NCI-H69 (cell line): ENCODE measurements at regions not wholly inside any gene's neighbourhood (a gene's known extent, or its start where the extent isn't known, plus 50 kb on each side); places are given as distances from the start of the nearest gene placed in this dataset.
A peak's percentile ranks its signal among the peaks of the same experiment; 100 is the strongest.
"Not testable (repeated sequence)": the region's sequence is repeated elsewhere in the genome, so short reads cannot be mapped to it uniquely, and the experiment has no call there.

Source experiments
- DNase-seq: peaks from one replicate; lab custom pipeline; 2025; lab: John Stamatoyannopoulos, UW

- no peak for DNase-seq
Observed at GRCh38 chr22:19661156-19661555, 53.1 kb upstream of the SEPTIN5 start.

- not testable (repeated sequence) for DNase-seq
Observed at GRCh38 chr22:19662049-19662684, 52.1 kb upstream of the SEPTIN5 start.

DNA sequence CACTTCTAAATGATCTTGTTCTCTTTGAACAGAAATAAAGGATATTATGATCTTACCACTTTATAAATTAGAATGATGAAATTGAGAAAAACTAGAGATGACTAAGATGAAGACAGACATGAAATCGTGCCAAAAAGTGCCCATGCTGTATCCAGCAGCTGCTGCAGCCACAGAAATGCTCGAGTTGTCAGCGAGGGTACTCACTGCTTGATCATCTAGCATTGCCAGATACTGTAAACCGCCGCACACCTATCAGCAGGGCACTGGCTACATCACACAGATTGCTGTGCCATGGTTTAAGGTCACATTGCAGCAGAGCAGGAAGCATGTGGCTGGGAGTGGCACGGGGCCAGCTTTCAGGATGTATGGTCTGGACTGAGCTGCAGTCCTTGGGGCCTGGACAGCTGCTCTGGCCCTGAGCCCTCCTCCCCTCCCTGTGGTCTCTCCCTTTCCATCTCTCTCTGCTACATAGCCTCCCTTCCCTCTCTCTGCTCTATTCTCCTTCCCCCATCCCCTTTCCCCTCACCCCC lies 51.0 kb upstream of the SEPTIN5 start:
- peak; percentile 93 for DNase-seq

DNA sequence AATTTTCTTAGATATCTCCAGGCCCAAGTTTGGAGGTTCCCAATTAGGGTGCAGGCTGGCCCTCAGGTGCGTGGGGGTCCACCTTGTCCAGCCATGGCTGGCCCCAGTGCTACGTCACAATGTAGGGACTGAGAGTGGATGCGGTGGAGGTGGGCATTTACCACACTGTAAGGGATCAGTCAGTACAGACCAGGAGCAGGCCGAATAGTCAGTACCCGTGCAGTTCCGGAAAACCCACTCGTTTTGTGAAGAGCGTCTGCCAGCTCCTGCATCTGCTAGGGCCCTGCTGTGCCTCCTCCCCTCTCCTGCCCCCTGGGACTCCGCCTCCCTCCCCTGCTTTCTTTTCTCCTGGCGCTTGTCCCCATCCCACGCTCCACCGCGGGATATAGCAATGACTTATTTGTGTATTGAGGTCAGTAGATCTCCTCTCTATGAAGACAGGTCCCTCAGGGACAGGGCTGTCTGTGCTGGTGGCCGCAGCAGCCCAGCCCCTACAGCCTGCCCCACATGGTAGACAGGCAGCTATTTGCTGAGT lies 50.4 kb upstream of the SEPTIN5 start:
- DNase-seq = peak; percentile 92

DNA sequence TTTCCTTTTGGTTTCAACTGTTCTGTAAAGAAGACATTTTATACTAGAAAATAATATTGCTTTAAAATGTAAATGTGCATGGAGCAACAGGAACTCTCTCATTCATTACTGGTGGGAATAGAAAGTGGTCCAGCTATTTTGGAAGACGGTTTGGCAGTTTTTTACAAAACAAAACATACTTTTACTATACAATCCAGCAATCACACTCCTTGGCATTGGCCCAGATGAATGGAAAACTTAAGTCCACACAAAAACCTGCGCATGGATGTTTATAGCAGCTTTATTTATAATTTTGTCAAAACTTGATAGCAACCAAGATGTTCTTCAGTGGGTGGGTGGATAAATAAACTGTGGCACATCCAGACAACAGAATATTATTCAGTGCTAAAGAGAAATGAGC lies 49.9 kb upstream of the SEPTIN5 start:
- peak; percentile 31 for DNase-seq
